NCI-H187 (cell line): ENCODE measurements at regions not wholly inside any gene's neighbourhood (a gene's known extent, or its start where the extent isn't known, plus 50 kb on each side); places are given as distances from the start of the nearest gene placed in this dataset.
"Not testable (repeated sequence)": the region's sequence is repeated elsewhere in the genome, so short reads cannot be mapped to it uniquely, and the experiment has no call there.

Source experiments
- DNase-seq, 2 experiments: peaks; one replicate each; lab custom pipeline; 2025; lab: John Stamatoyannopoulos, UW

- DNase-seq = no peak
Observed at GRCh38 chr11:29251738-29252137, 765.1 kb downstream of the KCNA4 start.

- no peak for DNase-seq
Observed at GRCh38 chr11:29249713-29250112, 767.1 kb downstream of the KCNA4 start.

- DNase-seq = no peak
Observed at GRCh38 chr11:29244355-29244754, 772.5 kb downstream of the KCNA4 start.

GRCh38 chr11:29243616-29244015, 773.2 kb downstream of the KCNA4 start:
- no peak for DNase-seq

- DNase-seq = no peak
Observed at GRCh38 chr11:29231991-29232390, 784.8 kb downstream of the KCNA4 start.

- no peak for DNase-seq
Observed at GRCh38 chr11:29231586-29231985, 785.2 kb downstream of the KCNA4 start.

- DNase-seq = no peak
Observed at GRCh38 chr11:29227811-29228210, 789.0 kb downstream of the KCNA4 start.

- DNase-seq = no peak
Observed at GRCh38 chr11:29224739-29225384, 792.0 kb downstream of the KCNA4 start.

GRCh38 chr11:29219531-29219930, 797.3 kb downstream of the KCNA4 start:
- not testable (repeated sequence) for DNase-seq

GRCh38 chr11:29217901-29218300, 798.9 kb downstream of the KCNA4 start:
- DNase-seq = no peak

GRCh38 chr11:29214833-29215232, 802.0 kb downstream of the KCNA4 start:
- no peak for DNase-seq

GRCh38 chr11:29211202-29211601, 805.6 kb downstream of the KCNA4 start:
- no peak for DNase-seq

- no peak for DNase-seq
Observed at GRCh38 chr11:29210426-29210825, 806.4 kb downstream of the KCNA4 start.

GRCh38 chr11:29208117-29208516, 808.7 kb downstream of the KCNA4 start:
- DNase-seq = no peak

- no peak for DNase-seq
Observed at GRCh38 chr11:29200791-29201562, 815.9 kb downstream of the KCNA4 start.

- DNase-seq = no peak
Observed at GRCh38 chr11:29190313-29190712, 826.5 kb downstream of the KCNA4 start.

- DNase-seq = no peak
Observed at GRCh38 chr11:29187215-29187614, 829.6 kb downstream of the KCNA4 start.

GRCh38 chr11:29184939-29185890, 831.6 kb downstream of the KCNA4 start:
- no peak for DNase-seq

GRCh38 chr11:29183301-29183700, 833.5 kb downstream of the KCNA4 start:
- DNase-seq = no peak

- DNase-seq = no peak
Observed at GRCh38 chr11:29173660-29174062, 843.2 kb downstream of the KCNA4 start.

GRCh38 chr11:29171360-29171950, 845.4 kb downstream of the KCNA4 start:
- no peak for DNase-seq

GRCh38 chr11:29166306-29166705, 850.5 kb downstream of the KCNA4 start:
- no peak for DNase-seq
